Spinal cord (tissue), 9 donors: ENCODE measurements at regions not wholly inside any gene's neighbourhood (a gene's known extent, or its start where the extent isn't known, plus 50 kb on each side); places are given as distances from the start of the nearest gene placed in this dataset.
A peak's percentile ranks its signal among the peaks of the same experiment; 100 is the strongest.
"Not testable (repeated sequence)": the region's sequence is repeated elsewhere in the genome, so short reads cannot be mapped to it uniquely, and the experiment has no call there.

Experiments used
- DNase-seq, 6 donors: peaks; one replicate each; pipeline versions ENCODE4 v3.0.0 to v3.0.0-alpha.2; 2013 to 2015; ENCODE audit warnings: low spot score in 6 of 6, low read depth in 4 of 6
- H3K27ac ChIP-seq: one replicate; pipeline ENCODE4 v1.5.1; 2013; ENCODE audit warnings: low read depth, low read length, control low read depth
- H3K27me3 ChIP-seq: one replicate; pipeline ENCODE4 v1.6.1; 2013; ENCODE audit warnings: low read length; ENCODE audit not compliant: control insufficient read depth, insufficient read depth
- H3K36me3 ChIP-seq: one replicate; pipeline ENCODE4 v1.6.1; 2013; ENCODE audit warnings: low read length; ENCODE audit not compliant: control insufficient read depth, insufficient read depth
- H3K4me1 ChIP-seq: one replicate; pipeline ENCODE4 v1.6.1; 2013; ENCODE audit warnings: low read length; ENCODE audit not compliant: control insufficient read depth, insufficient read depth
- H3K4me3 ChIP-seq: one replicate; pipeline ENCODE4 v1.5.1; 2013; ENCODE audit warnings: low read depth, low read length, control low read depth
- H3K9me3 ChIP-seq: one replicate; pipeline ENCODE4 v1.6.1; 2013; ENCODE audit warnings: low read length; ENCODE audit not compliant: control insufficient read depth, insufficient read depth
- WGBS: methylation state at CpG from one replicate; pipeline ENCODE4 v1.1.5; 2013; ENCODE audit warnings: missing lambda C conversion rate; ENCODE audit not compliant: insufficient coverage; 5-methylcytosine and 5-hydroxymethylcytosine counted together
- donor health status: healthy.

GRCh38 chr1:218507355-218508002 is 162.3 kb downstream of the TGFB2 start:
- 89% methylated on average over 1 of the region's 2 CpGs for WGBS
- no peaks in the 10 kb centered on the region for H3K36me3 ChIP-seq
- no peak for DNase-seq

DNA sequence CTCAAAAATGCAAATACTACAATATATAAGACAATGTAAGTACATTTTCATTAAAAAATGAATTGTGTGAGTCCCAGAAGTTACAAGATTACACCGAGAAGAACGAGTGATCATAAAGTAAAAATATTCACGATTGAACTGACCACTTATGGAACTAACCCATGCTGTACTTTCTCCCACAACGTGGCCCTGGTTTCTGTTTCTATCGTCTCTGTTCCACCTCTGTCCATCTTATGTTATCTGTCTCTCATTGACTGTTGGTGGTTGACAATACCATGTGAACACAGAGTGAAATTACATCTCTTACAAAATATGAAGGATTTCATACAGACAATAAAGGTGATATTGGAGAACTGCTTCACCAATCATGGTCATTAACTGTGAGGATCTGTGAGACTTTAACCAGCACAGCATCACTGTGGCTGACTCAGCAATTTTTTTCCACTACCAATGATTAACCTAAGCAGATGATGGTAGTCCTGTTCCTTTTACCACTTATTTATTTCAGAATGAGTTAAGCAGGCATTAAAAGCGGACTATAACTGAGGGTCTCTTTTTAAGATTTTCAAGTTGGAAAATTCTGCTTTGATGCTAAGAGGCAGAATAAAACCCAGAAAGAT is 165.1 kb downstream of the TGFB2 start:
- Histone ChIP-seq H3K36me3 (no peaks in the 10 kb centered on the region), H3K4me3 (no peak overlapping the region), H3K27me3 (no peaks in the 10 kb centered on the region), H3K9me3 (peaks cover 6% of the 10 kb centered on the region), H3K4me1 (no peaks in the 10 kb centered on the region), H3K27ac (no peak overlapping the region)
- WGBS, result no CpG with 5 or more reads among the region's 6 CpGs
- DNase-seq, result no peak

More at GRCh38 chr1:218507355-218508002, 162.3 kb downstream of the TGFB2 start:
- Histone ChIP-seq H3K9me3 (peaks cover 6% of the 10 kb centered on the region), H3K27ac (no peak overlapping the region), H3K4me3 (no peak overlapping the region), H3K27me3 (no peaks in the 10 kb centered on the region), H3K4me1 (no peaks in the 10 kb centered on the region)

DNA sequence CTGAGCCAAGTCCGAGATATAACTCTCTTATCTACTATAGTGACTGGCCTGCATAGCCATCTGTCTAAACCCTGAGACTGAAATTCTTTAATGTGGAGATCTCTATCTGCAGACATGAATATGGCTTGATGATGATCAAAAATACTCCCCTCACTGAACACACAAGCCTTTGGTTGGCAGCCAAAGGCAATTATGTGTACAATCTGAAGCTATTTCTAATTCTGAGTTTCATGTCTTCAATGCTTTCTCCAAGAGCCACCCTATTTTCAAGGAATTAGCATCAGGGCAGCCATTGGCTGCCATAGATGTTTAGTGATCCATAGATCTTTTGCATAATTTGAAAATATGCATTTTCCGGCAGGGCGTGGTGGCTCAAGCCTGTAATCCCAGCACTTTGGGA is 168.2 kb downstream of the TGFB2 start:
- no peak overlapping the region for H3K4me3 ChIP-seq
- H3K27ac ChIP-seq, result no peak overlapping the region
- peak in 1 of 6 donors; percentile 65 for DNase-seq
- WGBS, result 100% methylated on average over 2 of the region's 3 CpGs
- H3K4me1 ChIP-seq, result no peaks in the 10 kb centered on the region
- H3K36me3 ChIP-seq, result no peaks in the 10 kb centered on the region
- no peaks in the 10 kb centered on the region for H3K27me3 ChIP-seq
- no peaks in the 10 kb centered on the region for H3K9me3 ChIP-seq

DNA sequence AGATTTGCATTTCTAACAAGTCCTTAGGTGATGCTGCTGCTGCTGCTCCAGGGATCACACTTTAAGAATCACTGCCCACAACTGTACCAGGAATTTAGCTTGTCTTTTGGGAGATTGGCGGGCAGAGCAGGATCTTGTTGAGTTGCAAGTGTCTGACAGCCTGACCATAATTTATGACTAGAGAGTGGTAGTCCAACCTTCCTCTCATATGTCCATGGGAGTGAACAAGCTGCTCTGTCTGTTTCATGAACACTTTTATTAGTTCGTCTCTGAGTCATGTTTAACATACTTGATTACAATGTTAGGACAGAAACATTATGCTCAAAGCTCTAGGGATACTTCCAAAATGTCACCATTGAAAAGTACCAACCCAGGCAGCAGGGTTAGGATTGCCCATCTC is 169.6 kb downstream of the TGFB2 start:
- Histone ChIP-seq H3K36me3 (no peaks in the 10 kb centered on the region), H3K4me3 (no peak overlapping the region), H3K4me1 (no peaks in the 10 kb centered on the region), H3K9me3 (no peaks in the 10 kb centered on the region), H3K27me3 (no peaks in the 10 kb centered on the region), H3K27ac (no peak overlapping the region)
- no CpG with 5 or more reads among the region's 2 CpGs for WGBS
- no peak for DNase-seq

- DNase-seq, result no peak
- Histone ChIP-seq H3K9me3 (no peaks in the 10 kb centered on the region), H3K27ac (no peak overlapping the region), H3K27me3 (no peaks in the 10 kb centered on the region), H3K36me3 (no peaks in the 10 kb centered on the region), H3K4me1 (no peaks in the 10 kb centered on the region), H3K4me3 (no peak overlapping the region)
- WGBS, result no CpG with 5 or more reads among the region's 3 CpGs
Measured at GRCh38 chr1:218516526-218516925, 171.4 kb downstream of the TGFB2 start.

DNA sequence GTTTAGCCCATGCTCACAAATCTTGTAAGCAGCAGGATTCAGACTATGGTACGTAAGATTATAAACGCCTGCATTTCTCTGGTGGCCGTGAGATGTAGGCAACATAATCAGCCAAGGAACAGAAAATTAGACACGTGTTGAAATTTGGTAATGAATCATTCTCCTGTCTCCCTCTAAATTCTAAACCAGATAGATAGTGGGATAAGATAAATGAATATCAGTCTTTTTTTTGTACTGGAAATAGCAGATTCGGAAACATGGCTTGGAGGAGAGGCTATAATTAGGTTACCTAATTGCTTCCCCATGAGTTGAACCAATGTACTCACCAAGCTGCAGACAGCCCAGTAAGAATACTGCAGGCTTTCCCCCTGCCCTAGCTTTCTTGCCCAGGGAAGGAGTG is 172.3 kb downstream of the TGFB2 start:
- H3K27ac ChIP-seq, result no peak overlapping the region

GRCh38 chr1:218518216-218518740 is 173.1 kb downstream of the TGFB2 start:
- Histone ChIP-seq H3K9me3 (no peaks in the 10 kb centered on the region), H3K4me3 (no peak overlapping the region), H3K36me3 (no peaks in the 10 kb centered on the region), H3K27me3 (no peaks in the 10 kb centered on the region), H3K27ac (no peak overlapping the region), H3K4me1 (no peaks in the 10 kb centered on the region)
- 60% methylated on average over 2 of the region's 2 CpGs for WGBS
- peak in 1 of 6 donors; percentile 62 for DNase-seq

More for the DNA sequence above, 172.3 kb downstream of the TGFB2 start:
- Histone ChIP-seq H3K4me3 (no peak overlapping the region), H3K9me3 (no peaks in the 10 kb centered on the region), H3K4me1 (no peaks in the 10 kb centered on the region), H3K27me3 (no peaks in the 10 kb centered on the region), H3K36me3 (no peaks in the 10 kb centered on the region)
- DNase-seq, result no peak
- no CpG with 5 or more reads among the region's 5 CpGs for WGBS

- H3K36me3 ChIP-seq, DNase-seq, H3K4me3 ChIP-seq, H3K27ac ChIP-seq, H3K4me1 ChIP-seq, H3K27me3 ChIP-seq, H3K9me3 ChIP-seq: not testable (repeated sequence)
- 100% methylated on average over 4 of the region's 4 CpGs for WGBS
Measured at GRCh38 chr1:218520646-218521045, 175.5 kb downstream of the TGFB2 start.

GRCh38 chr1:218521414-218522169 is 176.5 kb downstream of the TGFB2 start:
- Histone ChIP-seq H3K27ac (no peak overlapping the region), H3K4me1 (no peaks in the 10 kb centered on the region), H3K27me3 (no peaks in the 10 kb centered on the region), H3K4me3 (no peak overlapping the region), H3K36me3 (no peaks in the 10 kb centered on the region), H3K9me3 (no peaks in the 10 kb centered on the region)
- 58% methylated on average over 2 of the region's 7 CpGs for WGBS
- DNase-seq, result no peak
